Uterus (tissue), 3 donors: ENCODE measurements at regions not wholly inside any gene's neighbourhood (a gene's known extent, or its start where the extent isn't known, plus 50 kb on each side); places are given as distances from the start of the nearest gene placed in this dataset.

Source experiments
- DNase-seq, 2 donors: peaks; one replicate each; pipeline ENCODE4 v3.0.0-alpha.2; 2019 to 2020
- H3K27ac ChIP-seq, 2 donors: fragments of 200-600 bp; sonication (generic); 1 replicate in 1 of 2; 2 replicates in 1 of 2; pipeline ENCODE4 v1.5.1; 2016 to 2018
- H3K27me3 ChIP-seq, 2 donors: fragments of 200-600 bp; sonication (generic); one replicate each; pipeline ENCODE4 v1.5.1; 2018 to 2019; ENCODE audit warnings: control low read depth in 1 of 2
- H3K36me3 ChIP-seq, 2 donors: fragments of 200-600 bp; sonication (generic); one replicate each; pipeline ENCODE4 v1.5.1; 2019; ENCODE audit warnings: control low read depth in 1 of 2
- H3K4me1 ChIP-seq, 2 donors: fragments of 200-600 bp; sonication (generic); one replicate each; pipeline ENCODE4 v1.5.1; 2018 to 2019; ENCODE audit warnings: control low read depth in 1 of 2
- H3K4me3 ChIP-seq, 2 donors: fragments of 200-600 bp; sonication (generic); 1 replicate in 1 of 2; 2 replicates in 1 of 2; pipeline ENCODE4 v1.5.1; 2018 to 2019; ENCODE audit warnings: mild to moderate bottlenecking in 1 of 2
- H3K9me3 ChIP-seq, 2 donors: fragments of 200-600 bp; sonication (generic); one replicate each; pipeline ENCODE4 v1.5.1; 2019; ENCODE audit warnings: control low read depth in 1 of 2
- POLR2A ChIP-seq, 2 donors: fragments of 450-650 bp; IDR thresholded peaks; one replicate each; pipeline ENCODE4 v1.6.1; 2016; ENCODE audit warnings: antibody characterized with exemption in 2 of 2, mild to moderate bottlenecking in 1 of 2, moderate library complexity in 1 of 2
- intact Hi-C: fragments of 100-400 bp; cut with DNase I; formaldehyde crosslinking; loops from one replicate; pipeline ENCODE4 v1.15.1; 2023; ENCODE audit warnings: low total_unique reads
- TF ChIP-seq, protein P1 (sequence below), 4 experiments: fragments of 200-600 bp in 2 of 4; fragments of 450-650 bp in 2 of 4; sonication (generic) in 2 of 4; IDR thresholded peaks; one replicate each; pipeline ENCODE4 v1.5.1; 2016 to 2019; ENCODE audit warnings: antibody characterized with exemption in 4 of 4, mild to moderate bottlenecking in 2 of 4, moderate library complexity in 1 of 4
- donor health status: DM: yes; HTN: yes; CAD: no.

DNA sequence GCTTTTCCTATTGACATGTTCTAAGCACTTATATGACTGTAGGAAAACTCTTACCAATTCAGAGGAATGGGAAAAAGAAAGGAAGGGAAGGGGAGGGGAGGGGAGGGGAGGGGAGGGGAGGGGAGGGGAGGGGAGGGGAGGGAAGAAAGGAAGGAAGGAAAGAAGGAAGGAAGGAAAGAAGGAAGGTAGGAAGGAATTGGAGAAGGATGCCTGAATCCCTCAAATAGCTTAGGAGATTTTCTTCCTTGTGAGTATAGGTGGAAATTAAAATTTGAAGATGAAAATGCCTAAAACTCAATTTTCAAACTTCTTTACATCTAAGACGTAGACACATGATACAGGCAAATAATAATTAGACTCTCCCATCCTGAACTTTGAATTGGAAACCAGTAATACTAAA, 463.1 kb downstream of the SATB2 start:
- H3K9me3 ChIP-seq = no peaks in the 10 kb centered on the region
- intact Hi-C loops = no loop called here
- DNase-seq = no peak
- H3K27me3 ChIP-seq = no peaks in the 10 kb centered on the region
- H3K36me3 ChIP-seq = no peaks in the 10 kb centered on the region
- no peak overlapping the region for H3K4me3 ChIP-seq
- H3K4me1 ChIP-seq = no peaks in the 10 kb centered on the region
- no peak for TF ChIP-seq POLR2A (IDR thresholded peaks at IDR 0.05)
- TF ChIP-seq, protein P1, sequence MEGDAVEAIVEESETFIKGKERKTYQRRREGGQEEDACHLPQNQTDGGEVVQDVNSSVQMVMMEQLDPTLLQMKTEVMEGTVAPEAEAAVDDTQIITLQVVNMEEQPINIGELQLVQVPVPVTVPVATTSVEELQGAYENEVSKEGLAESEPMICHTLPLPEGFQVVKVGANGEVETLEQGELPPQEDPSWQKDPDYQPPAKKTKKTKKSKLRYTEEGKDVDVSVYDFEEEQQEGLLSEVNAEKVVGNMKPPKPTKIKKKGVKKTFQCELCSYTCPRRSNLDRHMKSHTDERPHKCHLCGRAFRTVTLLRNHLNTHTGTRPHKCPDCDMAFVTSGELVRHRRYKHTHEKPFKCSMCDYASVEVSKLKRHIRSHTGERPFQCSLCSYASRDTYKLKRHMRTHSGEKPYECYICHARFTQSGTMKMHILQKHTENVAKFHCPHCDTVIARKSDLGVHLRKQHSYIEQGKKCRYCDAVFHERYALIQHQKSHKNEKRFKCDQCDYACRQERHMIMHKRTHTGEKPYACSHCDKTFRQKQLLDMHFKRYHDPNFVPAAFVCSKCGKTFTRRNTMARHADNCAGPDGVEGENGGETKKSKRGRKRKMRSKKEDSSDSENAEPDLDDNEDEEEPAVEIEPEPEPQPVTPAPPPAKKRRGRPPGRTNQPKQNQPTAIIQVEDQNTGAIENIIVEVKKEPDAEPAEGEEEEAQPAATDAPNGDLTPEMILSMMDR (IDR thresholded peaks at IDR 0.05) = no peak
- H3K27ac ChIP-seq = no peak overlapping the region

DNA sequence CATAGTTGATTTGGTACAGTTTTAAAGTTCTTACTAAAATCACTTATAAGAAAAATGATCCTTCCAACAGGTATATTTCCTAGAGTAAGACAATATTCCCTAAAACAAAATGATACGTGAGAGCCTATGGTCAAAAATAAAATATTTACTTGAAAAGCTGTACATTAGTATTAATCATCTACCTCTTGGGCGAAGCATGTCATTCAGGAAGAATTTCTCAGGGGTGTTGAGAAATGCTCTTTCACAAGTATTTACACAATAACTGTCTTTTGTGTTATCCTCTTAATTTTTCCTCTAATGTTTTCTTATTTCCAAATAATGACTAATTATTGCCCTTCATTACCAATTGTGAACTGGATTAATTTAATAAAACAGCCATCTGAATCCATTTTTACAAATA, 466.3 kb downstream of the SATB2 start:
- Histone ChIP-seq H3K4me1 (no peaks in the 10 kb centered on the region), H3K27ac (no peak overlapping the region), H3K9me3 (no peaks in the 10 kb centered on the region), H3K27me3 (no peaks in the 10 kb centered on the region), H3K4me3 (no peak overlapping the region), H3K36me3 (no peaks in the 10 kb centered on the region)
- intact Hi-C loops = no loop called here
- no peak for TF ChIP-seq POLR2A (IDR thresholded peaks at IDR 0.05)
- TF ChIP-seq, protein P1 (IDR thresholded peaks at IDR 0.05) = no peak
- DNase-seq = no peak

DNA sequence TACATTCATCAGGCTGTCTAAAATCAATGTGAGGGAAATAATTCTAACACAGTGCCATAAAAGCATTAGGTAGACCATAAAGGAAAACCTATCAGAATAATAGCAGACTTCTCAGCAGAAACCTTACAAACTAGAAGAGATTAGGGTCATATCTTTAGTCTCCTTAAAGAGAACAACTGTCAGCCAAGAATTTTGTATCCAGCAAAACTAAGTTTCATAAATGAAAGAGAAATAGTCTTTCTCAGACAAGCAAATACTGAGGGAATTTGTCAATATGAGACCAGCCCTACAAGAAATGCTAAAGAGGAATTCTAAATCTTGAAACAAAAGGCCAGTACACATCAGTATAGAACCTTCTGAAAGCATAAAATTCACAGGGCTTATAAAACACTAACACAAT, 482.0 kb downstream of the SATB2 start:
- H3K27me3 ChIP-seq = no peaks in the 10 kb centered on the region
- H3K27ac ChIP-seq = no peak overlapping the region
- no peak overlapping the region for H3K4me3 ChIP-seq
- no peaks in the 10 kb centered on the region for H3K4me1 ChIP-seq
- no peaks in the 10 kb centered on the region for H3K36me3 ChIP-seq
- intact Hi-C loops = no loop called here
- peaks cover 0 to 4% of the 10 kb centered on the region in 2 donors for H3K9me3 ChIP-seq
- no peak for DNase-seq
- TF ChIP-seq, protein P1 (IDR thresholded peaks at IDR 0.05) = no peak
- TF ChIP-seq POLR2A (IDR thresholded peaks at IDR 0.05) = no peak

DNA sequence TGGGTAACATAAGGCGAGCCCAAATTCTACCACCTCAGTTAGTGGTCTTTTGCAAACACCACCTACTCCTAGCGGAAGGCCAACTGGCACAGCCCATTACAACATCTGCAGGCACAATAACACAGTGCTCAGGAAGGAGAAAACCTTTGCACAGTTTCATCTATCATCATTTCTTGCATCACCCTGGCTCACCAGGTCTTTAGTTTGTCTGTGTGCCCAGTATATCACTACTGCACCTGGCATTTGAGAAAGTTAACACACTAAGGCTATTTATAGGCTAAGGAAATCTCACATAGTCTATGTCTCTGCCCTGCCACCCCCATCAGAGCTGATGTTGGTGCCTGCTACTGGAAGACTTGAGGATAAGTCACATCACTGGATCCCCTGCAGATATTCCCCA, 484.0 kb downstream of the SATB2 start:
- TF ChIP-seq, protein P1 (IDR thresholded peaks at IDR 0.05) = no peak
- no peak for TF ChIP-seq POLR2A (IDR thresholded peaks at IDR 0.05)
- Histone ChIP-seq H3K36me3 (no peaks in the 10 kb centered on the region), H3K27ac (no peak overlapping the region), H3K4me1 (no peaks in the 10 kb centered on the region), H3K4me3 (no peak overlapping the region), H3K27me3 (no peaks in the 10 kb centered on the region), H3K9me3 (peaks cover 0 to 4% of the 10 kb centered on the region in 2 donors)
- no peak for DNase-seq
- intact Hi-C loops = no loop called here

DNA sequence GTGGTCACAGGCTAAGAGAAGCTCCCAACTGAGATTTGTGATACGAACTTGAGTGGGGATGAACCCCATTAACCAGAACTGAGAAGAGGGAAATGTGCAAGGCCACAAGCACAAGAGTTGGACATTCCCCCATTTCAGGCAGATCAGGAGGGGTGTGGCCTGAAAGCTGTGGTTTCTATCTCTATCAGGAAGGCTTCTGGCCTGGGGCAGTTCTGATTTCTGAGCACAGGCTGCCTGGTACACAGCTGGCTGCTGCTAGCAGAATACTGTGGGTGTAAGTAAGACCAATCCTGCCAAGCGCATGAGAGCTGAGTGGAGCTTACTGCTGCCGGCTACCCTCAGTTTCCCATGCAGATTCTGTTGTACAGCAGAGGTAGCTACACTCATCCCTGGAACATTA, 484.6 kb downstream of the SATB2 start:
- DNase-seq = no peak
- intact Hi-C loops = no loop called here
- no peak for TF ChIP-seq POLR2A (IDR thresholded peaks at IDR 0.05)
- TF ChIP-seq, protein P1 (IDR thresholded peaks at IDR 0.05) = no peak
- Histone ChIP-seq H3K9me3 (peaks cover 0 to 4% of the 10 kb centered on the region in 2 donors), H3K27ac (no peak overlapping the region), H3K36me3 (no peaks in the 10 kb centered on the region), H3K27me3 (no peaks in the 10 kb centered on the region), H3K4me3 (no peak overlapping the region), H3K4me1 (no peaks in the 10 kb centered on the region)
